Heart left ventricle (tissue), 13 donors: ENCODE measurements at regions not wholly inside any gene's neighbourhood (a gene's known extent, or its start where the extent isn't known, plus 50 kb on each side); places are given as distances from the start of the nearest gene placed in this dataset.

ENCODE experiments used
- POLR2A ChIP-seq, 2 donors: fragments of 450-650 bp; IDR thresholded peaks; one replicate each; pipeline ENCODE4 v1.6.1; 2017; ENCODE audit warnings: antibody characterized with exemption in 2 of 2, mild to moderate bottlenecking in 2 of 2, moderate library complexity in 2 of 2
- TF ChIP-seq, protein P1 (sequence below), 12 donors: fragments of 200-600 bp; sonication (generic) in 4 of 12; IDR thresholded peaks; one replicate each; pipeline versions ENCODE4 v1.5.0 to v1.8.0; 2018 to 2022; ENCODE audit warnings: antibody characterized with exemption in 12 of 12, mild to moderate bottlenecking in 5 of 12
- donor health status: ischemic (EF 13 %, LVEDD 7.1; RV severe dilation, severe dysfunction).
- donor health status: DM: no; HTN: yes; CAD: no.
- donor health status: DM: no; HTN: no; CAD: no.
- donor health status: ischemic (EF 25% LVEDD 6.9; RV normal size, moderate dysfunction).
- donor health status: ischemic (EF 25% LVEDD 5.7; RV mildly dilated, moderate dysfunction).
- donor health status: ischemic (EF 35%, LVEDD 5.7; RV mildly dilated, moderate dysfunction).
- donor health status: nonischemic (EF 11% LVEDD 7.7; RV severe dilation, severe dysfunction).
- donor health status: DM: yes; HTN: yes; CAD: no.
- donor health status: PGD.
- donor health status: ischemic (EF 29% LVEDD 5.4; RV normal size, mild dysfunction).
- donor health status: nonischemic (EF 23%, LVEDD 6.1; RV moderate dilation, normal function).

DNA sequence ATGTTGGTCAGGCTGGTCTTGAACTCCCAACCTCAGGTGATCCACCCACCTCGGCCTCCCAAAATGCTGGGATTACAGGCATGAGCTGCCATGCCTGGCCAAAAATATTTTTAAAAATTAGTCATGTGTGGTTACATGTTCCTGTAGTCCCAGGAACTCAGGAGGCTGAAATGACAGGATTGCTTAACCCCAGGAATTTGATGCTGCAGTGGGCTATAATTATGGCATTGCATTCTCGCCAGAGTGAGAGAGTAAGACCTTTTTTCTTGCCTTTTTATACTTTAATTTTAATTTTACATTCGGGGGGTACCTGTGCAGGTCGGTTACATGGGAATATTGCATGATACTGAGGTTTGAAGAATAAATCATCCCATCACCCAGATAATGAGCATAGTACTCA, 86.6 kb upstream of the ZNF92 start:
- no peak for TF ChIP-seq POLR2A (IDR thresholded peaks at IDR 0.05)
- TF ChIP-seq, protein P1, sequence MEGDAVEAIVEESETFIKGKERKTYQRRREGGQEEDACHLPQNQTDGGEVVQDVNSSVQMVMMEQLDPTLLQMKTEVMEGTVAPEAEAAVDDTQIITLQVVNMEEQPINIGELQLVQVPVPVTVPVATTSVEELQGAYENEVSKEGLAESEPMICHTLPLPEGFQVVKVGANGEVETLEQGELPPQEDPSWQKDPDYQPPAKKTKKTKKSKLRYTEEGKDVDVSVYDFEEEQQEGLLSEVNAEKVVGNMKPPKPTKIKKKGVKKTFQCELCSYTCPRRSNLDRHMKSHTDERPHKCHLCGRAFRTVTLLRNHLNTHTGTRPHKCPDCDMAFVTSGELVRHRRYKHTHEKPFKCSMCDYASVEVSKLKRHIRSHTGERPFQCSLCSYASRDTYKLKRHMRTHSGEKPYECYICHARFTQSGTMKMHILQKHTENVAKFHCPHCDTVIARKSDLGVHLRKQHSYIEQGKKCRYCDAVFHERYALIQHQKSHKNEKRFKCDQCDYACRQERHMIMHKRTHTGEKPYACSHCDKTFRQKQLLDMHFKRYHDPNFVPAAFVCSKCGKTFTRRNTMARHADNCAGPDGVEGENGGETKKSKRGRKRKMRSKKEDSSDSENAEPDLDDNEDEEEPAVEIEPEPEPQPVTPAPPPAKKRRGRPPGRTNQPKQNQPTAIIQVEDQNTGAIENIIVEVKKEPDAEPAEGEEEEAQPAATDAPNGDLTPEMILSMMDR (IDR thresholded peaks at IDR 0.05): no peak
